ENCODE measurements at regions not wholly inside any gene's neighbourhood (a gene's known extent, or its start where the extent isn't known, plus 50 kb on each side); places are given as distances from the start of the nearest gene placed in this dataset.
A peak's percentile ranks its signal among the peaks of the same experiment; 100 is the strongest.

GRCh38 chr6:8187209-8187608, 84.9 kb upstream of the EEF1E1 start:
- no peak overlapping the region for H3K4me3 ChIP-seq (ENCODE audit: low read depth in 1 of 5, low read length in 5 of 5)
- no peak overlapping the region for H3K27ac ChIP-seq (ENCODE audit: low read depth, low read length)
- no peaks in the 10 kb centered on the region for H3K9me3 ChIP-seq (ENCODE audit: control insufficient read depth in 5 of 5, low read length in 5 of 5)
- no peak overlapping the region for H3K9ac ChIP-seq (ENCODE audit: low read length in 5 of 5)
- H3K4me1 ChIP-seq (ENCODE audit: control insufficient read depth in 5 of 5, insufficient read depth in 5 of 5, low read length in 5 of 5): peaks cover 0 to 3% (median 0%) of the 10 kb centered on the region in 5 donors
- no peaks in the 10 kb centered on the region for H3K36me3 ChIP-seq (ENCODE audit: control insufficient read depth in 5 of 5, insufficient read depth in 5 of 5, low read length in 5 of 5)
- H3K27me3 ChIP-seq (ENCODE audit: control insufficient read depth in 5 of 5, insufficient read depth in 4 of 5, low read length in 5 of 5): peaks cover 0 to 10% (median 4%) of the 10 kb centered on the region in 5 donors

- H3K9me3 ChIP-seq (ENCODE audit: control insufficient read depth in 5 of 5, low read length in 5 of 5): no peaks in the 10 kb centered on the region
- H3K27ac ChIP-seq (ENCODE audit: low read depth, low read length): no peak overlapping the region
- H3K36me3 ChIP-seq (ENCODE audit: control insufficient read depth in 5 of 5, insufficient read depth in 5 of 5, low read length in 5 of 5): no peaks in the 10 kb centered on the region
- peaks cover 0 to 6% (median 0%) of the 10 kb centered on the region in 5 donors for H3K27me3 ChIP-seq (ENCODE audit: control insufficient read depth in 5 of 5, insufficient read depth in 4 of 5, low read length in 5 of 5)
- no peak overlapping the region for H3K4me3 ChIP-seq (ENCODE audit: low read depth in 1 of 5, low read length in 5 of 5)
- H3K9ac ChIP-seq (ENCODE audit: low read length in 5 of 5): no peak overlapping the region
- peaks cover 0 to 3% (median 0%) of the 10 kb centered on the region in 5 donors for H3K4me1 ChIP-seq (ENCODE audit: control insufficient read depth in 5 of 5, insufficient read depth in 5 of 5, low read length in 5 of 5)
Observed at GRCh38 chr6:8182902-8183665, 80.7 kb upstream of the EEF1E1 start.

- Histone ChIP-seq H3K4me3 (ENCODE audit: low read depth in 1 of 5, low read length in 5 of 5) (peak overlapping the region in 3 of 5 donors; percentile 2 to 50 (median 9)), H3K27ac (ENCODE audit: low read depth, low read length) (no peak overlapping the region)
Observed at GRCh38 chr6:8181951-8182845, 79.8 kb upstream of the EEF1E1 start.

DNA sequence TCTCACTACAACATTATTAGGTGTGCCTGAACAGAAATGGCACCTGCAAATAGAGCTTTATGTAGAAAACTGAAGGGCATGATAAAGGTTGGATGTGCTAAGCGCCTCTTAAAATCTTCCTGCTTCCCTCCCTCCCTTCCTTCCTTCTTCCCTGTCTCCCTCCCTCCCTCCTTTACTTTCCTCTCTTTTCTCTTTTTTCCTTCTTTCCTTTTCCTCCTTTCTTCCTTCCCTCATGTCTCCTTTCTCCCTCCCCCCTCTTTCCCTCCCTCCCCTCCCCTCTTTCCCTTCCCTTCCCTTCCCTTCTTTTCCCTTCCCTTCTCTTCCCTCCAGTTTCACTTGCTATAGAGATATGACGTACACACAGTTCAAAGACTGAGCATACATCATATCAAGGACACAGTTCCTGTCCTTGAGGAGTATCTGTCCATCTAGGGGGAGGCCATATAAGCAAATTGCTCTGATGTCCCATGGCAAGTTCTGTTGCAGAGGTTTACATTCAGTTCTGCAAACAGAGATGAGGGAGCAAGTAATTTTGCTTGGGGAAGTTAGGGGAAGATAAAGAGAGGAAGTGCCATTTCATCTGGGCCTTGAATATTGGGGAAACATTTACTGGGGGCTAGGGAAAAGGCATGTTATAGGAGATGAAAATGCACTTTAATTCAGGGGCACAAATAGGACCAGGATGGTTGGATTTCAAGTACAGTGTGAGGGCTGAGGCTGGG, 79.0 kb upstream of the EEF1E1 start:
- H3K9me3 ChIP-seq (ENCODE audit: control insufficient read depth in 5 of 5, low read length in 5 of 5): no peaks in the 10 kb centered on the region

More at GRCh38 chr6:8181951-8182845, 79.8 kb upstream of the EEF1E1 start:
- Histone ChIP-seq H3K9ac (ENCODE audit: low read length in 5 of 5) (no peak overlapping the region), H3K36me3 (ENCODE audit: control insufficient read depth in 5 of 5, insufficient read depth in 5 of 5, low read length in 5 of 5) (no peaks in the 10 kb centered on the region), H3K9me3 (ENCODE audit: control insufficient read depth in 5 of 5, low read length in 5 of 5) (no peaks in the 10 kb centered on the region), H3K4me1 (ENCODE audit: control insufficient read depth in 5 of 5, insufficient read depth in 5 of 5, low read length in 5 of 5) (peaks cover 0 to 3% (median 0%) of the 10 kb centered on the region in 5 donors), H3K27me3 (ENCODE audit: control insufficient read depth in 5 of 5, insufficient read depth in 4 of 5, low read length in 5 of 5) (peaks cover 0 to 6% (median 0%) of the 10 kb centered on the region in 5 donors)

DNA sequence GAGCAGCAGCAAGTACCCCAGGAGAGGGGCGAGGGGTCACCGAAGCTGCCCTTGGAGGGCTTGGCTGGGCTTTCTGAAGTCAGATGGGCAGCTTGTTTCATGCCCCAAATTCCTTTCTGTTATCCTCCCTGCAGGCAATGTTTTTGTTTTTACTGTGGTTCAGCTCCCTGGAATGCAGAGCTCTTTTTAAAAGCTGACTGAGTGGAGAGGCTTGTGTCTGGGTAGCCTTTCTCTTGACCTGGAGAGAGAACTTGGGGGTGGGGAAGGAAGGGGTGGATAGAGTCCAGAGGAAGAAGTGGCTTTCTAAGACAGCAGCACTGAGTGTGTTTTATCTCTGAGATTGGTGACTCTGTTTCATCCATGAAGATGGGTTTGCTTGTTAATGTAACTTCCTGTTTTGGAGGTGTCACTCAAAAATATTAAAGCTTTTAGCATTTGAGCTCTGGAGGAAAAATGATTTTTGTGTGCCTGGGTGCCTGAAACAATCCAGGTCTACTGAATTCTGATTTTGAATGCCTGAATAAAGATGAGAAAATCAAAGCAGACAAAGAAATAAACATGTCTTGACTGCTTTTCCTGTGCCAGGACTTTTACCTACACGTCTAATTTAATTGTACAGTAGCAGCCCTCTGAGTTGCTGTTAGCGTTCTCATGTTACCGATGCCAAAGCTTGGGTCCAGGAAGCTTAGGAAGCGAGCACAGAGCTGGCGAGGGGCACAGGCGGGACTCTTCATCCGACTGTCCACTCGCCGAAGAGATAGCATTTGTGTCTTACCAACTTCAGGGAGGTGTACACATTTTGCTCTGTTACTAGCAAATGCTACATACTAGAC, 78.2 kb upstream of the EEF1E1 start:
- H3K4me1 ChIP-seq (ENCODE audit: control insufficient read depth in 5 of 5, insufficient read depth in 5 of 5, low read length in 5 of 5): peaks cover 0 to 3% (median 0%) of the 10 kb centered on the region in 5 donors
- H3K9me3 ChIP-seq (ENCODE audit: control insufficient read depth in 5 of 5, low read length in 5 of 5): no peaks in the 10 kb centered on the region
- no peak overlapping the region for H3K27ac ChIP-seq (ENCODE audit: low read depth, low read length)
- H3K4me3 ChIP-seq (ENCODE audit: low read depth in 1 of 5, low read length in 5 of 5): no peak overlapping the region
- no peak overlapping the region for H3K9ac ChIP-seq (ENCODE audit: low read length in 5 of 5)
- H3K36me3 ChIP-seq (ENCODE audit: control insufficient read depth in 5 of 5, insufficient read depth in 5 of 5, low read length in 5 of 5): no peaks in the 10 kb centered on the region
- H3K27me3 ChIP-seq (ENCODE audit: control insufficient read depth in 5 of 5, insufficient read depth in 4 of 5, low read length in 5 of 5): peaks cover 0 to 6% (median 0%) of the 10 kb centered on the region in 5 donors

More for the DNA sequence above, 79.0 kb upstream of the EEF1E1 start:
- peaks cover 0 to 6% (median 0%) of the 10 kb centered on the region in 5 donors for H3K27me3 ChIP-seq (ENCODE audit: control insufficient read depth in 5 of 5, insufficient read depth in 4 of 5, low read length in 5 of 5)
- H3K27ac ChIP-seq (ENCODE audit: low read depth, low read length): no peak overlapping the region
- H3K4me3 ChIP-seq (ENCODE audit: low read depth in 1 of 5, low read length in 5 of 5): no peak overlapping the region
- H3K36me3 ChIP-seq (ENCODE audit: control insufficient read depth in 5 of 5, insufficient read depth in 5 of 5, low read length in 5 of 5): no peaks in the 10 kb centered on the region
- H3K9ac ChIP-seq (ENCODE audit: low read length in 5 of 5): no peak overlapping the region
- peaks cover 0 to 3% (median 0%) of the 10 kb centered on the region in 5 donors for H3K4me1 ChIP-seq (ENCODE audit: control insufficient read depth in 5 of 5, insufficient read depth in 5 of 5, low read length in 5 of 5)

- Histone ChIP-seq H3K4me1 (ENCODE audit: control insufficient read depth in 5 of 5, insufficient read depth in 5 of 5, low read length in 5 of 5) (peaks cover 0 to 3% (median 0%) of the 10 kb centered on the region in 5 donors), H3K4me3 (ENCODE audit: low read depth in 1 of 5, low read length in 5 of 5) (no peak overlapping the region), H3K27ac (ENCODE audit: low read depth, low read length) (no peak overlapping the region)
Observed at GRCh38 chr6:8177721-8178120, 75.4 kb upstream of the EEF1E1 start.

DNA sequence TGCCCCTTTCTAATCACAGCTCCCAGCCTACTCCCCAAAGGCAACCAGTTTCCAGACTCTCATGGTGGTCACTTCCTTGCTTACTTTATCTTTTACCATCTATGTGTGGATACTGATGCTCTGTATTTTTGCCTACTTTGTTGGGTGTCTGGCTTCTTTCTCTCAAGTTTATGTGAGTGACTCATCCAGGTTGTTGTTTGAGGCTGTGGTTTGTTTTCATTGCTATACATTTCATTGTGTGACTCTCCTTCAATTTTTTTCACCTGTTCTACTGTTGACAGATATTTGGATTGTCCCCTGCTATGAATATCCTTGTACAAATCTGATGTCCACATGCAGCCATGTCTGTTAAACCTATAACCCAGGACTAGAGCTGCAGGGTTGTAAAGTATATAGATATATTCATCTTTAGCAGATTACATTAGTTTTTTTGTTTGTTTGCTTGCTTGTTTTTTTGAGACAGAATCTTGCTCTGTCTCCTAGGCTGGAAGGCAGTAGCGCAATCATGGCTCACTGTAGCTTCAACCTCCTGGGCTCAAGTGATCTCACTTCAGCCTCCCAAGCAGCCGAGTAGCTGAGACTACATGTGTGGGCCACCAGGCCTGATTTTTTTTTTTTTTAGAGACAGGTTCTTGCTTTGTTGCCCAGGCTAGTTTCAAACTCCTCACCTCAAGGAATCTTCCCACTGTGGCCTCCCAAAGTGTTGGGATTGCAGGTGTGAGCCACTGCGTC, 72.9 kb upstream of the EEF1E1 start:
- no peak overlapping the region for H3K9ac ChIP-seq (ENCODE audit: low read length in 5 of 5)
- no peak overlapping the region for H3K27ac ChIP-seq (ENCODE audit: low read depth, low read length)
- H3K4me3 ChIP-seq (ENCODE audit: low read depth in 1 of 5, low read length in 5 of 5): no peak overlapping the region
- H3K36me3 ChIP-seq (ENCODE audit: control insufficient read depth in 5 of 5, insufficient read depth in 5 of 5, low read length in 5 of 5): no peaks in the 10 kb centered on the region
- H3K9me3 ChIP-seq (ENCODE audit: control insufficient read depth in 5 of 5, low read length in 5 of 5): no peaks in the 10 kb centered on the region
- no peaks in the 10 kb centered on the region for H3K4me1 ChIP-seq (ENCODE audit: control insufficient read depth in 5 of 5, insufficient read depth in 5 of 5, low read length in 5 of 5)
- H3K27me3 ChIP-seq (ENCODE audit: control insufficient read depth in 5 of 5, insufficient read depth in 4 of 5, low read length in 5 of 5): peaks cover 0 to 6% (median 0%) of the 10 kb centered on the region in 5 donors

More at GRCh38 chr6:8177721-8178120, 75.4 kb upstream of the EEF1E1 start:
- Histone ChIP-seq H3K27me3 (ENCODE audit: control insufficient read depth in 5 of 5, insufficient read depth in 4 of 5, low read length in 5 of 5) (peaks cover 0 to 6% (median 0%) of the 10 kb centered on the region in 5 donors), H3K9me3 (ENCODE audit: control insufficient read depth in 5 of 5, low read length in 5 of 5) (no peaks in the 10 kb centered on the region), H3K9ac (ENCODE audit: low read length in 5 of 5) (no peak overlapping the region), H3K36me3 (ENCODE audit: control insufficient read depth in 5 of 5, insufficient read depth in 5 of 5, low read length in 5 of 5) (no peaks in the 10 kb centered on the region)

GRCh38 chr6:8174571-8174970, 72.2 kb upstream of the EEF1E1 start:
- Histone ChIP-seq H3K36me3 (ENCODE audit: control insufficient read depth in 5 of 5, insufficient read depth in 5 of 5, low read length in 5 of 5) (no peaks in the 10 kb centered on the region), H3K9me3 (ENCODE audit: control insufficient read depth in 5 of 5, low read length in 5 of 5) (no peaks in the 10 kb centered on the region), H3K27ac (ENCODE audit: low read depth, low read length) (no peak overlapping the region), H3K4me3 (ENCODE audit: low read depth in 1 of 5, low read length in 5 of 5) (no peak overlapping the region), H3K9ac (ENCODE audit: low read length in 5 of 5) (no peak overlapping the region), H3K27me3 (ENCODE audit: control insufficient read depth in 5 of 5, insufficient read depth in 4 of 5, low read length in 5 of 5) (peaks cover 0 to 3% (median 0%) of the 10 kb centered on the region in 5 donors), H3K4me1 (ENCODE audit: control insufficient read depth in 5 of 5, insufficient read depth in 5 of 5, low read length in 5 of 5) (no peaks in the 10 kb centered on the region)
